Tibial artery (tissue), 4 donors: ENCODE measurements at regions not wholly inside any gene's neighbourhood (a gene's known extent, or its start where the extent isn't known, plus 50 kb on each side); places are given as distances from the start of the nearest gene placed in this dataset.

Source experiments
- DNase-seq, 2 donors: peaks; one replicate each; pipeline ENCODE4 v3.0.0-alpha.2; 2019
- H3K27ac ChIP-seq, 2 donors: fragments of 200-600 bp; sonication (generic) in 1 of 2; 1 replicate in 1 of 2; 2 replicates in 1 of 2; pipeline ENCODE4 v1.5.1; 2018 to 2019; ENCODE audit warnings: mild to moderate bottlenecking in 1 of 2
- H3K27me3 ChIP-seq, 2 donors: fragments of 200-600 bp; sonication (generic) in 1 of 2; one replicate each; pipeline versions ENCODE4 v1.5.1 to v1.6.0; 2016 to 2019
- H3K36me3 ChIP-seq, 3 donors: fragments of 200-600 bp; sonication (generic) in 2 of 3; one replicate each; pipeline ENCODE4 v1.5.1; 2016 to 2019; ENCODE audit warnings: mild to moderate bottlenecking in 2 of 3
- H3K4me1 ChIP-seq, 4 donors: fragments of 200-600 bp; sonication (generic) in 2 of 4; 1 replicate in 3 of 4; 2 replicates in 1 of 4; pipeline ENCODE4 v1.5.1; 2016 to 2019
- H3K4me3 ChIP-seq, 2 donors: fragments of 200-600 bp; sonication (generic) in 1 of 2; 1 replicate in 1 of 2; 2 replicates in 1 of 2; pipeline ENCODE4 v1.5.1; 2018 to 2019; ENCODE audit warnings: mild to moderate bottlenecking in 2 of 2
- H3K9me3 ChIP-seq, 3 donors: fragments of 200-600 bp; sonication (generic) in 1 of 3; one replicate each; pipeline ENCODE4 v1.5.1; 2016 to 2019
- CTCF ChIP-seq, 2 experiments: fragments of 200-600 bp in 1 of 2; fragments of 450-650 bp in 1 of 2; IDR thresholded peaks; one replicate each; pipeline ENCODE4 v1.5.1; 2017 to 2019; ENCODE audit warnings: antibody characterized with exemption in 2 of 2, mild to moderate bottlenecking in 1 of 2, moderate library complexity in 1 of 2
- intact Hi-C: fragments of 100-400 bp; cut with DNase I; formaldehyde crosslinking; loops from one replicate; pipeline ENCODE4 v1.15.0; 2023; ENCODE audit warnings: low total_unique reads

- H3K36me3 ChIP-seq, result no peaks in the 10 kb centered on the region
- H3K4me3 ChIP-seq, result no peak overlapping the region
- DNase-seq, result peak in 1 of 2 donors; percentile 1
- intact Hi-C loops, result no loop called here
- H3K27ac ChIP-seq, result no peak overlapping the region
- H3K9me3 ChIP-seq, result no peaks in the 10 kb centered on the region
- no peaks in the 10 kb centered on the region for H3K4me1 ChIP-seq
- no peak for TF ChIP-seq CTCF (IDR thresholded peaks at IDR 0.05)
- H3K27me3 ChIP-seq, result peaks cover 0 to 8% of the 10 kb centered on the region in 2 donors
Measured at GRCh38 chr6:169863710-169864109, 112.3 kb downstream of the ERMARD start.

- H3K27ac ChIP-seq, result no peak overlapping the region
Measured at GRCh38 chr6:169862892-169863525, 111.6 kb downstream of the ERMARD start.

GRCh38 chr6:169862043-169862891 is 110.8 kb downstream of the ERMARD start:
- DNase-seq, result peak in 1 of 2 donors; percentile 5
- intact Hi-C loops, result no loop called here
- Histone ChIP-seq H3K27me3 (peaks cover 0 to 6% of the 10 kb centered on the region in 2 donors), H3K27ac (no peak overlapping the region), H3K4me1 (no peaks in the 10 kb centered on the region), H3K9me3 (peaks cover 0 to 13% (median 11%) of the 10 kb centered on the region in 3 donors), H3K4me3 (no peak overlapping the region), H3K36me3 (no peaks in the 10 kb centered on the region)
- no peak for TF ChIP-seq CTCF (IDR thresholded peaks at IDR 0.05)

More at GRCh38 chr6:169862892-169863525, 111.6 kb downstream of the ERMARD start:
- TF ChIP-seq CTCF (IDR thresholded peaks at IDR 0.05), result no peak
- DNase-seq, result peak in 1 of 2 donors; percentile 12
- intact Hi-C loops, result no loop called here
- peaks cover 0 to 8% of the 10 kb centered on the region in 2 donors for H3K27me3 ChIP-seq
- H3K4me1 ChIP-seq, result no peaks in the 10 kb centered on the region
- peaks cover 0 to 5% (median 4%) of the 10 kb centered on the region in 3 donors for H3K9me3 ChIP-seq
- no peak overlapping the region for H3K4me3 ChIP-seq
- no peaks in the 10 kb centered on the region for H3K36me3 ChIP-seq

- Histone ChIP-seq H3K9me3 (peaks cover 0 to 19% (median 18%) of the 10 kb centered on the region in 3 donors), H3K36me3 (no peaks in the 10 kb centered on the region), H3K4me1 (no peaks in the 10 kb centered on the region), H3K27ac (no peak overlapping the region), H3K4me3 (no peak overlapping the region), H3K27me3 (peaks cover 0 to 5% of the 10 kb centered on the region in 2 donors)
- peak in 1 of 2 donors; percentile 9 for DNase-seq
- intact Hi-C loops, result no loop called here
- no peak for TF ChIP-seq CTCF (IDR thresholded peaks at IDR 0.05)
Measured at GRCh38 chr6:169861431-169862042, 110.1 kb downstream of the ERMARD start.

GRCh38 chr6:169859978-169860703 is 108.7 kb downstream of the ERMARD start:
- no peaks in the 10 kb centered on the region for H3K4me1 ChIP-seq
- H3K4me3 ChIP-seq, result no peak overlapping the region
- peaks cover 0 to 21% (median 20%) of the 10 kb centered on the region in 3 donors for H3K9me3 ChIP-seq
- TF ChIP-seq CTCF (IDR thresholded peaks at IDR 0.05), result no peak
- no peaks in the 10 kb centered on the region for H3K36me3 ChIP-seq
- H3K27ac ChIP-seq, result no peak overlapping the region
- peaks cover 0 to 5% of the 10 kb centered on the region in 2 donors for H3K27me3 ChIP-seq
- intact Hi-C loops, result no loop called here
- DNase-seq, result peak in 1 of 2 donors; percentile 16
